Calu3 (cell line): ENCODE measurements at regions not wholly inside any gene's neighbourhood (a gene's known extent, or its start where the extent isn't known, plus 50 kb on each side); places are given as distances from the start of the nearest gene placed in this dataset.

ENCODE experiments used
- BruUV-seq: library from RNA; stranded (reverse); fragments of 400-500 nt; replicated peaks from 2 replicates; lab custom pipeline; 2021; lab: Mats Ljungman, UMichigan
- CTCF ChIA-PET: fragments of 300-600 bp; sonication (Branson Sonifier 250); formaldehyde crosslinking; loops from one replicate; lab custom pipeline; 2022; ENCODE audit warnings: antibody characterized with exemption; lab: Charles Lee
- DNase-seq: peaks from one replicate; pipeline ENCODE4 v3.0.0; 2022
- H3K27ac Mint-ChIP-seq: one replicate; pipeline ENCODE4 v1.8.0; 2022; ENCODE audit warnings: mixed read lengths; ENCODE audit not compliant: unreplicated experiment
- H3K27me3 Mint-ChIP-seq: one replicate; pipeline ENCODE4 v1.8.0; 2022; ENCODE audit warnings: mixed read lengths; ENCODE audit not compliant: unreplicated experiment
- H3K36me3 Mint-ChIP-seq: one replicate; pipeline ENCODE4 v1.8.0; 2022; ENCODE audit warnings: mild to moderate bottlenecking, moderate library complexity, mixed read lengths; ENCODE audit not compliant: insufficient read depth, unreplicated experiment
- H3K4me1 Mint-ChIP-seq: one replicate; pipeline ENCODE4 v1.8.0; 2022; ENCODE audit warnings: mild to moderate bottlenecking, low read depth, mixed read lengths; ENCODE audit not compliant: unreplicated experiment
- H3K4me3 Mint-ChIP-seq: one replicate; pipeline ENCODE4 v1.8.0; 2022; ENCODE audit warnings: mild to moderate bottlenecking, low read depth, moderate library complexity, mixed read lengths; ENCODE audit not compliant: unreplicated experiment
- H3K9me3 Mint-ChIP-seq: one replicate; pipeline ENCODE4 v1.8.0; 2022; ENCODE audit warnings: low read depth, mixed read lengths; ENCODE audit not compliant: unreplicated experiment
- intact Hi-C: fragments of 100-400 bp; cut with micrococcal nuclease; formaldehyde crosslinking; loops from one replicate; pipeline ENCODE4 v1.10.0; 2022; ENCODE audit not compliant: unreplicated experiment
- TF ChIP-seq, protein P1 (sequence below): fragments of 200-600 bp; IDR thresholded peaks from one replicate; pipeline ENCODE4 v1.8.0; 2022; ENCODE audit warnings: antibody characterized with exemption; ENCODE audit not compliant: unreplicated experiment

DNA sequence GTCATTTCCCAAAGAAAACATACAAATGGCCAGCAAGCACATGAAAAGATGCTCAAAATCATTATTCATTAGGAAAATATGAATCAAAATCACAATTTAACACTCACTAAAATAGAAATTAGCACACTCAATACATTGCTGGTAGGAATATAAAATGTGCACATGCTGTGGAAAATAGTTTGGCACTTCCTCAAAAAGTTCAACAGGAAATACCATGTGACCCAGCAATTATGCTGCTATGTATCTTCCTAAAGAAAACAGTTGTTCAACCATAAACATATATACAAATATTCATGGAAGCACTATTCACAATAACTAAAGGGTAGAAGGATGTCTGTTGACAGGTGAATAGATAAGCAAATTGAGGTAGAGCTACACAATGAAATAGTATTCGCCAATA is 187.3 kb upstream of the SOX6 start:
- TF ChIP-seq, protein P1, sequence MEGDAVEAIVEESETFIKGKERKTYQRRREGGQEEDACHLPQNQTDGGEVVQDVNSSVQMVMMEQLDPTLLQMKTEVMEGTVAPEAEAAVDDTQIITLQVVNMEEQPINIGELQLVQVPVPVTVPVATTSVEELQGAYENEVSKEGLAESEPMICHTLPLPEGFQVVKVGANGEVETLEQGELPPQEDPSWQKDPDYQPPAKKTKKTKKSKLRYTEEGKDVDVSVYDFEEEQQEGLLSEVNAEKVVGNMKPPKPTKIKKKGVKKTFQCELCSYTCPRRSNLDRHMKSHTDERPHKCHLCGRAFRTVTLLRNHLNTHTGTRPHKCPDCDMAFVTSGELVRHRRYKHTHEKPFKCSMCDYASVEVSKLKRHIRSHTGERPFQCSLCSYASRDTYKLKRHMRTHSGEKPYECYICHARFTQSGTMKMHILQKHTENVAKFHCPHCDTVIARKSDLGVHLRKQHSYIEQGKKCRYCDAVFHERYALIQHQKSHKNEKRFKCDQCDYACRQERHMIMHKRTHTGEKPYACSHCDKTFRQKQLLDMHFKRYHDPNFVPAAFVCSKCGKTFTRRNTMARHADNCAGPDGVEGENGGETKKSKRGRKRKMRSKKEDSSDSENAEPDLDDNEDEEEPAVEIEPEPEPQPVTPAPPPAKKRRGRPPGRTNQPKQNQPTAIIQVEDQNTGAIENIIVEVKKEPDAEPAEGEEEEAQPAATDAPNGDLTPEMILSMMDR: no peak
- Mint-ChIP-seq H3K9me3 (peaks cover 6% of the 10 kb centered on the region), H3K4me3 (no peak overlapping the region), H3K27ac (no peak overlapping the region), H3K4me1 (peaks cover 7% of the 10 kb centered on the region), H3K27me3 (no peaks in the 10 kb centered on the region), H3K36me3 (no peaks in the 10 kb centered on the region)
- CTCF ChIA-PET: no interaction called here
- DNase-seq: no peak
- intact Hi-C loops: no loop called here
- BruUV-seq: no TSS peak

DNA sequence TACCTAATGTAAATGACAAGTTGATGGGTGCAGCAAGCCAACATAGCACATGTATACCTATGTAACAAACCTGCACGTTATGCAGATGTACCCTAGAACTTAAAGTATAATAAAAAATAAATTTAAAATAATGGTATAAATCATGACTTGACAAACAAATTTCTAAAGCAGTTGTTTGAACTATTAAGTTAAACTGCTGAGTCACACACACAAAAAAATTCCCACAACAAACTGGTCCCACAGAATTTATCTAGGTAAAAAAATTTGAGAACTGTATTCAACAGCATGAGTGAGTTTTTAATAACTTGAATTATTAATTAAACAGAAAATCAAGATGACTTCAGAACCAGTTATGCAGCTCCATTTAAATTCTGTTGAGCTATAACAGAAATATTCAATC is 186.0 kb upstream of the SOX6 start:
- BruUV-seq: no TSS peak
- Mint-ChIP-seq H3K4me1 (peaks cover 7% of the 10 kb centered on the region), H3K4me3 (no peak overlapping the region), H3K36me3 (no peaks in the 10 kb centered on the region), H3K27ac (no peak overlapping the region), H3K27me3 (no peaks in the 10 kb centered on the region), H3K9me3 (peaks cover 7% of the 10 kb centered on the region)
- CTCF ChIA-PET: no interaction called here
- TF ChIP-seq, protein P1: no peak
- DNase-seq: no peak
- intact Hi-C loops: no loop called here

DNA sequence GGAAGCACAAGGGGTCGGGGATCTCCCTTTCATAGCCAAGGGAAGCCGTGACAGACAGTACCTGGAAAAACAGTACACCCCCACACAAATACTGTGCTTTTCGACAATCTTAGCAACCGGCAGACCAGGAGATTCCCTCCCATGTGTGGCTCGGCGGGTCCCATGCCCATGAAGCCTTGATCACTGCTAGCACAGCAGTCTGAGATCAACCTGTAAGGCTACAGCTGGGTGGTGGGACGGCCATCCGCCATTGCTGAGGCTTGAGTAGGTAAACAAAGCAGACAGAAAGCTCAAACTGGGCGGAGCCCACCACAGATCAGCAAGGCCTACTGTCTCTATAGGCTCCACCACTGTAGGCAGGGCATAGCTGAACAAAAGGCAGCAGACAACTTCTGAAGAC is 180.2 kb upstream of the SOX6 start:
- H3K27me3 Mint-ChIP-seq: no peaks in the 10 kb centered on the region
- H3K4me3 Mint-ChIP-seq: no peak overlapping the region
- intact Hi-C loops: no loop called here
- TF ChIP-seq, protein P1: no peak
- DNase-seq: no peak
- no peaks in the 10 kb centered on the region for H3K4me1 Mint-ChIP-seq
- CTCF ChIA-PET: no interaction called here
- no TSS peak for BruUV-seq
- peaks cover 6% of the 10 kb centered on the region for H3K9me3 Mint-ChIP-seq
- no peaks in the 10 kb centered on the region for H3K36me3 Mint-ChIP-seq
- no peak overlapping the region for H3K27ac Mint-ChIP-seq

DNA sequence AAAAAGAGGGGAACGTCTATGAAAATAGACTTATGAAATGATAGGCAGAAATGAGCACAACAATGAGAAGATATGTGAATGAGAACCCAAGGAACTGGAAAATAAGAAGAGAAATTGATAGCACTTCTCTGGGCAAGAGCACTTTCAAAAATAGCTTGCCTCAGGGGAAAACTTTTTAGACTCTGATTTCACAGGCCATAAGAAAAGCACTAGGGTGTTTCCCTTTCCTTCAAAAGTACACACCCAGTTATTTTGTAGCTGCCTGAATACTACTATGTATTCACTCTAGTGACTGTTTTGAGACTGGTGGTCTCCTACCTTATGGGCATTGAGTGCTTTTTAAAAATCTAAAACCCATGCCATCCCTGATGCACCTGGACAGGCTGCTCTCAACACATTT is 172.3 kb upstream of the SOX6 start:
- no peaks in the 10 kb centered on the region for H3K9me3 Mint-ChIP-seq
- TF ChIP-seq, protein P1: no peak
- CTCF ChIA-PET: no interaction called here
- no peak for DNase-seq
- no peaks in the 10 kb centered on the region for H3K27me3 Mint-ChIP-seq
- H3K4me3 Mint-ChIP-seq: no peak overlapping the region
- no peak overlapping the region for H3K27ac Mint-ChIP-seq
- no TSS peak for BruUV-seq
- H3K4me1 Mint-ChIP-seq: no peaks in the 10 kb centered on the region
- intact Hi-C loops: no loop called here
- H3K36me3 Mint-ChIP-seq: no peaks in the 10 kb centered on the region
